ENCODE measurements at regions not wholly inside any gene's neighbourhood (a gene's known extent, or its start where the extent isn't known, plus 50 kb on each side); places are given as distances from the start of the nearest gene placed in this dataset.

DNA sequence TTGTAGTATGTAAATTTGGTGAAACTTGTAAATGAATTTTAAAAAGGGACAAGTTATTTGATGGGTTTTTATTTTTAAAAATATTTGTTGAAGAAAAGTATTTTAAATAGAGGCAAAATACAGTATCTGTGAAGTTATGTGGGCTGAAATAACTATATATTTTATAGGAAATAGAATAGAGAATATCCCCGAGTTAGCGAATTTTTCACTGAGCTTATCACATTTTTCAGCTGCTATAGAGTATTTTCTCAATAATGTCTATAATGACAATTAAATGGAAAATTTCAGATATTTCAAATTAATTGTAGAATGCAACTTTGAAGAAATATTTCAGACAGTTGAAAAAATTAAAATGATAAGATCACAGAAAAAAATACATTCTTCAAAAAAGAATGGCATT, 166.4 kb upstream of the TP63 start:
- H3K36me3 ChIP-seq (ENCODE audit: insufficient read depth): no peaks in the 10 kb centered on the region
- Mint-ChIP-seq H3K4me3 (no peak overlapping the region), H3K27me3 (ENCODE audit: insufficient read depth, low read depth, poor library complexity) (no peaks in the 10 kb centered on the region), H3K4me1 (peaks cover 4% of the 10 kb centered on the region), H3K36me3 (ENCODE audit: low read depth) (no peaks in the 10 kb centered on the region), H3K9me3 (no peaks in the 10 kb centered on the region), H3K27ac (no peak overlapping the region)
- H3F3A ChIP-seq (replicated peaks; ENCODE audit: low read depth): no peaks in the 10 kb centered on the region
- no peak overlapping the region for H3K4me3 ChIP-seq
- no peaks in the 10 kb centered on the region for H3K79me2 ChIP-seq (replicated peaks; ENCODE audit: insufficient read depth)
- no peak for TF ChIP-seq JUNB (IDR thresholded peaks at IDR 0.05; ENCODE audit: unreplicated experiment)
- no peak for TF ChIP-seq STAT1 (IDR thresholded peaks at IDR 0.05; ENCODE audit: unreplicated experiment)
- TF ChIP-seq CREB1 (CRISPR knock-in tag; IDR thresholded peaks at IDR 0.05; ENCODE audit: low read depth): no peak
- no peak for TF ChIP-seq EZH2 (IDR thresholded peaks at IDR 0.05; ENCODE audit: low read depth, unreplicated experiment)
- no peak for TF ChIP-seq EZH2phosphoT487 (IDR thresholded peaks at IDR 0.05; ENCODE audit: unreplicated experiment)
- no peak for TF ChIP-seq POLR2AphosphoS5 (IDR thresholded peaks at IDR 0.05; ENCODE audit: low read depth)
- no peak for TF ChIP-seq NANOG (IDR thresholded peaks at IDR 0.05; ENCODE audit: borderline replicate concordance)
- TF ChIP-seq REST (IDR thresholded peaks at IDR 0.05; ENCODE audit: unreplicated experiment): no peak
- no peak for TF ChIP-seq ZNF331 (CRISPR knock-in tag; IDR thresholded peaks at IDR 0.05; ENCODE audit: low read depth)
- TF ChIP-seq ZNF114 (CRISPR knock-in tag; IDR thresholded peaks at IDR 0.05): no peak
- H4K20me1 ChIP-seq (replicated peaks; ENCODE audit: insufficient read depth): no peaks in the 10 kb centered on the region
- no peak overlapping the region for H3K27ac ChIP-seq (ENCODE audit: low read depth)
- no peak overlapping the region for H3K4me2 ChIP-seq
- H3K4me1 ChIP-seq (ENCODE audit: insufficient read depth): no peaks in the 10 kb centered on the region
- DNase-seq (ENCODE audit: low spot score): no peak
- H3K9me2 ChIP-seq (ENCODE audit: insufficient read depth): no peaks in the 10 kb centered on the region
- no peak for ATAC-seq
- H3K27me3 ChIP-seq (ENCODE audit: insufficient read depth): no peaks in the 10 kb centered on the region
- no peak overlapping the region for H2AFZ ChIP-seq

DNA sequence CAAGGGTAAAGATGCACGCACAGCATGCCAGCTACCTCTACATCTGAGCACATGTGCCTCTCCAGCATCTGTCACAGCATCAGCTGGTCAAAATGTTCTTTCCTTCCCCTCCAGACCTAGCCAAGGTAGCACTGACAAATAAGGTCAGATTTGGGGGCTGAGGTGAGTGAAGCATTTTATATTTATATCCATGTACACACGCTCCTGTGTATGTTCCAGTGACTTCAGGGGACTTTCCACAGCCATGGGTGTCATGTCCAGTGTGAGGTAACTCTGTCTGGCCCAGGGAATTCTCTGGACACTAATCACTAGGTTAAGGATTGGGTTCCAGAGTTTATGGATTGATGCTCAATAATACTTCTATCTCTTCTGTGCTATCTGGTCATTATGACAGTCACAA, 165.2 kb upstream of the TP63 start:
- Histone ChIP-seq H3K27ac (ENCODE audit: low read depth) (no peak overlapping the region), H3F3A (replicated peaks; ENCODE audit: low read depth) (no peaks in the 10 kb centered on the region), H3K4me3 (no peak overlapping the region), H2AFZ (no peak overlapping the region), H3K4me1 (ENCODE audit: insufficient read depth) (no peaks in the 10 kb centered on the region), H3K79me2 (replicated peaks; ENCODE audit: insufficient read depth) (no peaks in the 10 kb centered on the region), H3K27me3 (ENCODE audit: insufficient read depth) (no peaks in the 10 kb centered on the region), H3K9me2 (ENCODE audit: insufficient read depth) (no peaks in the 10 kb centered on the region), H3K36me3 (ENCODE audit: insufficient read depth) (no peaks in the 10 kb centered on the region), H3K4me2 (no peak overlapping the region), H4K20me1 (replicated peaks; ENCODE audit: insufficient read depth) (no peaks in the 10 kb centered on the region)
- H3K9me3 Mint-ChIP-seq: no peaks in the 10 kb centered on the region
- H3K27me3 Mint-ChIP-seq (ENCODE audit: insufficient read depth, low read depth, poor library complexity): no peaks in the 10 kb centered on the region
- ATAC-seq: no peak
- H3K27ac Mint-ChIP-seq: no peak overlapping the region
- no peak overlapping the region for H3K4me3 Mint-ChIP-seq
- peaks cover 4% of the 10 kb centered on the region for H3K4me1 Mint-ChIP-seq
- DNase-seq (ENCODE audit: low spot score): no peak
- H3K36me3 Mint-ChIP-seq (ENCODE audit: low read depth): no peaks in the 10 kb centered on the region
- TF ChIP-seq, protein P1, sequence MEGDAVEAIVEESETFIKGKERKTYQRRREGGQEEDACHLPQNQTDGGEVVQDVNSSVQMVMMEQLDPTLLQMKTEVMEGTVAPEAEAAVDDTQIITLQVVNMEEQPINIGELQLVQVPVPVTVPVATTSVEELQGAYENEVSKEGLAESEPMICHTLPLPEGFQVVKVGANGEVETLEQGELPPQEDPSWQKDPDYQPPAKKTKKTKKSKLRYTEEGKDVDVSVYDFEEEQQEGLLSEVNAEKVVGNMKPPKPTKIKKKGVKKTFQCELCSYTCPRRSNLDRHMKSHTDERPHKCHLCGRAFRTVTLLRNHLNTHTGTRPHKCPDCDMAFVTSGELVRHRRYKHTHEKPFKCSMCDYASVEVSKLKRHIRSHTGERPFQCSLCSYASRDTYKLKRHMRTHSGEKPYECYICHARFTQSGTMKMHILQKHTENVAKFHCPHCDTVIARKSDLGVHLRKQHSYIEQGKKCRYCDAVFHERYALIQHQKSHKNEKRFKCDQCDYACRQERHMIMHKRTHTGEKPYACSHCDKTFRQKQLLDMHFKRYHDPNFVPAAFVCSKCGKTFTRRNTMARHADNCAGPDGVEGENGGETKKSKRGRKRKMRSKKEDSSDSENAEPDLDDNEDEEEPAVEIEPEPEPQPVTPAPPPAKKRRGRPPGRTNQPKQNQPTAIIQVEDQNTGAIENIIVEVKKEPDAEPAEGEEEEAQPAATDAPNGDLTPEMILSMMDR (conservative IDR thresholded peaks at IDR 0.05; ENCODE audit: low read depth in 2 of 2): no peak
- TF ChIP-seq EZH2 (IDR thresholded peaks at IDR 0.05; ENCODE audit: low read depth, unreplicated experiment) (no peak), STAT1 (IDR thresholded peaks at IDR 0.05; ENCODE audit: unreplicated experiment) (no peak), CREB1 (CRISPR knock-in tag; IDR thresholded peaks at IDR 0.05; ENCODE audit: low read depth) (no peak), ETS1 (IDR thresholded peaks at IDR 0.05) (no peak), NANOG (IDR thresholded peaks at IDR 0.05; ENCODE audit: borderline replicate concordance) (no peak)
